ENCODE measurements at regions not wholly inside any gene's neighbourhood (a gene's known extent, or its start where the extent isn't known, plus 50 kb on each side); places are given as distances from the start of the nearest gene placed in this dataset.

DNA sequence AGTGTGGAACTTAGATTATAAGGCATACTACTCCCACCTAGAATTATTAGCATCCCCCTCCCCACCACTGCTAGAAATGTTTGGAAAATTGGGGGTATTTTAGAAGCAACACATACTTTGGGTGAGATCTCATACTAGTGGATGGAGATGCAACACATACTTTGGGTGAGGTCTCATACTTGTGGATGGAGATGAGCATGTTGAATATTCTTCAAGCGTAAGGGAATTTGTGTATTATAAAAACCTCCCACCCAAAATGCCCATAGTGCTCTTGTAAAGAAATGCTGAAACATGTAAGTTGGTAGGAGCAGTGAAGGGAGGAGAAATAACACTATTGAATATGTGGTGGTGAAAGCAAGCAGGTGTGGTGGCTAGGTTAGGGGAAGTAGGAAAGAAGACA lies 124.0 kb upstream of the EPHA3 start:
- H3K4me1 ChIP-seq: no peaks in the 10 kb centered on the region
- DNase-seq: no peak
- H3K9me3 ChIP-seq: no peaks in the 10 kb centered on the region
- TF ChIP-seq, protein P1, sequence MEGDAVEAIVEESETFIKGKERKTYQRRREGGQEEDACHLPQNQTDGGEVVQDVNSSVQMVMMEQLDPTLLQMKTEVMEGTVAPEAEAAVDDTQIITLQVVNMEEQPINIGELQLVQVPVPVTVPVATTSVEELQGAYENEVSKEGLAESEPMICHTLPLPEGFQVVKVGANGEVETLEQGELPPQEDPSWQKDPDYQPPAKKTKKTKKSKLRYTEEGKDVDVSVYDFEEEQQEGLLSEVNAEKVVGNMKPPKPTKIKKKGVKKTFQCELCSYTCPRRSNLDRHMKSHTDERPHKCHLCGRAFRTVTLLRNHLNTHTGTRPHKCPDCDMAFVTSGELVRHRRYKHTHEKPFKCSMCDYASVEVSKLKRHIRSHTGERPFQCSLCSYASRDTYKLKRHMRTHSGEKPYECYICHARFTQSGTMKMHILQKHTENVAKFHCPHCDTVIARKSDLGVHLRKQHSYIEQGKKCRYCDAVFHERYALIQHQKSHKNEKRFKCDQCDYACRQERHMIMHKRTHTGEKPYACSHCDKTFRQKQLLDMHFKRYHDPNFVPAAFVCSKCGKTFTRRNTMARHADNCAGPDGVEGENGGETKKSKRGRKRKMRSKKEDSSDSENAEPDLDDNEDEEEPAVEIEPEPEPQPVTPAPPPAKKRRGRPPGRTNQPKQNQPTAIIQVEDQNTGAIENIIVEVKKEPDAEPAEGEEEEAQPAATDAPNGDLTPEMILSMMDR (IDR thresholded peaks at IDR 0.05): no peak
- H3K36me3 ChIP-seq: no peaks in the 10 kb centered on the region
- no peak overlapping the region for H3K27ac ChIP-seq
- intact Hi-C loops (cut with DNase I): no loop called here
- H3K4me3 ChIP-seq: no peak overlapping the region
- ATAC-seq: no peak
- no peaks in the 10 kb centered on the region for H3K27me3 ChIP-seq

GRCh38 chr3:88984256-88984655 lies 123.2 kb upstream of the EPHA3 start:
- H3K4me3 ChIP-seq: no peak overlapping the region

DNA sequence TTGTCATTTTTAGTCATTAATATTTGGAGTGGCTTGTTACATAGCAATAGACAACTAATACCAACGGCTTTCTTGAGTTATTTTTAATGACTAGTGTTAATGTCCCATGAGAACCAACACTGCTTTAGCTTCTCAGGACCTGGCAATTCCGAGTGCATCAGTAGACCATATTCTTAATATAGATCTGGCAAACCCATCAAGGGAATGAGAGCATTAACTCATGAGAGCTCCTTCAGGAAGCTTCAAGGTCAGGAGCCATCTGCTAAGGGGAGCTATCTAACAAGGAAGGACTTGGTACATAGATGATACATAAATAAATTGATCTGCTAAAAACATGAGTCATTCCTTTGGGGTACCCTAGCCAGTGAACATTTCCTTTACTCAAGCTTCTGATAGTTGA lies 122.6 kb upstream of the EPHA3 start:
- no peaks in the 10 kb centered on the region for H3K27me3 ChIP-seq
- H3K4me1 ChIP-seq: no peaks in the 10 kb centered on the region
- TF ChIP-seq, protein P1 (IDR thresholded peaks at IDR 0.05): no peak
- no peak overlapping the region for H3K27ac ChIP-seq
- H3K36me3 ChIP-seq: no peaks in the 10 kb centered on the region
- no peak overlapping the region for H3K4me3 ChIP-seq
- ATAC-seq (no peak), DNase-seq (no peak)
- H3K9me3 ChIP-seq: no peaks in the 10 kb centered on the region
- intact Hi-C loops (cut with DNase I): no loop called here

More at GRCh38 chr3:88984256-88984655, 123.2 kb upstream of the EPHA3 start:
- H3K9me3 ChIP-seq: no peaks in the 10 kb centered on the region
- H3K27me3 ChIP-seq: no peaks in the 10 kb centered on the region
- H3K4me1 ChIP-seq: no peaks in the 10 kb centered on the region
- no peak overlapping the region for H3K27ac ChIP-seq
- ATAC-seq: no peak
- TF ChIP-seq, protein P1 (IDR thresholded peaks at IDR 0.05): no peak
- no peak for DNase-seq
- no peaks in the 10 kb centered on the region for H3K36me3 ChIP-seq
- intact Hi-C loops (cut with DNase I): no loop called here

DNA sequence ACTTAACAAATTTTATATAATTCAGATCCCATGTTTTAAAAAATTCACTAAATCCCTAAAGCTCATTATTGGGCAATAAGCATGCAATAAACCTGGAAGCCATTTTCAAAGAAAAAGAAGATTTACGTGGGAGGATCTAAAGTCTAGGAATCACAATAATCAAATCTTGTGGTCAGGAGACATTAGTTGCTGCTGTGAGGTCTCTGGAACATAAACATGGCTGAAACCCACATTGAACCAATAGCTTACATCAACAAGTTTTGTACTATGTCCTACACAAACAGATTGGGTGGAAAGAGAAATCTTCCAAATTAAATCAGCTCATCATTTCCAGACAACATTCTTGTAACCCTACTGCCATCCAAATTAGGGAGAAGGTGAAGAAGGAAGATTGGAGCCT lies 121.9 kb upstream of the EPHA3 start:
- no peaks in the 10 kb centered on the region for H3K36me3 ChIP-seq
- DNase-seq (no peak), ATAC-seq (no peak)
- no peaks in the 10 kb centered on the region for H3K27me3 ChIP-seq
- TF ChIP-seq, protein P1 (IDR thresholded peaks at IDR 0.05): no peak
- no peaks in the 10 kb centered on the region for H3K9me3 ChIP-seq
- H3K4me3 ChIP-seq: no peak overlapping the region
- intact Hi-C loops (cut with DNase I): no loop called here
- no peak overlapping the region for H3K27ac ChIP-seq
- no peaks in the 10 kb centered on the region for H3K4me1 ChIP-seq

DNA sequence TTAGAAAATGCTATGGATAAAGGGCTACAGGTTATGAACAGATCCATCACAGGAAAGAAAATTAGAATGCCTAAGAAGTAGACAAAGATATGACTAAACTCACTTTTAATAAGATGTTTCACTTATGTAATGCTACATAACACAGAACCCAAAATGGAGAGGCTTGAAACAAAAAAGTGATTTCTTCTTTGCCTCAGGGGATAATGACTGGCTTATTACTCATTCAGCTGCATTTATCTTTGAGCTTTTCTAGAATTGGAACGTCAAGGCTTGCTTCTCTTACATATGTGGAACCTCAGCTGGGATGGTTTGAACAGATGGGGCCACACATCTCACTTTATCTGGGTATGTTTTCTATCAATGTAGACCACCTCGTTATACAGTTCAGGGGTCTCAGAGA lies 120.6 kb upstream of the EPHA3 start:
- ATAC-seq: no peak
- Histone ChIP-seq H3K9me3 (no peaks in the 10 kb centered on the region), H3K27me3 (no peaks in the 10 kb centered on the region), H3K4me1 (no peaks in the 10 kb centered on the region), H3K36me3 (no peaks in the 10 kb centered on the region), H3K27ac (no peak overlapping the region), H3K4me3 (no peak overlapping the region)
- TF ChIP-seq, protein P1 (IDR thresholded peaks at IDR 0.05): no peak
- DNase-seq: no peak
- intact Hi-C loops (cut with DNase I): no loop called here

GRCh38 chr3:88987776-88988175 lies 119.6 kb upstream of the EPHA3 start:
- no peaks in the 10 kb centered on the region for H3K27me3 ChIP-seq
- DNase-seq (no peak), ATAC-seq (no peak)
- no peak overlapping the region for H3K27ac ChIP-seq
- H3K4me3 ChIP-seq: no peak overlapping the region
- TF ChIP-seq, protein P1 (IDR thresholded peaks at IDR 0.05): no peak
- H3K4me1 ChIP-seq: no peaks in the 10 kb centered on the region
- H3K9me3 ChIP-seq: no peaks in the 10 kb centered on the region
- H3K36me3 ChIP-seq: no peaks in the 10 kb centered on the region
- intact Hi-C loops (cut with DNase I): no loop called here
